Kasumi-1 (cell line): ENCODE measurements at regions not wholly inside any gene's neighbourhood (a gene's known extent, or its start where the extent isn't known, plus 50 kb on each side); places are given as distances from the start of the nearest gene placed in this dataset.
"Not testable (repeated sequence)": the region's sequence is repeated elsewhere in the genome, so short reads cannot be mapped to it uniquely, and the experiment has no call there.

Source experiments
- DNase-seq, 2 experiments: peaks; one replicate each; lab custom pipeline; 2025; lab: John Stamatoyannopoulos, UW

DNA sequence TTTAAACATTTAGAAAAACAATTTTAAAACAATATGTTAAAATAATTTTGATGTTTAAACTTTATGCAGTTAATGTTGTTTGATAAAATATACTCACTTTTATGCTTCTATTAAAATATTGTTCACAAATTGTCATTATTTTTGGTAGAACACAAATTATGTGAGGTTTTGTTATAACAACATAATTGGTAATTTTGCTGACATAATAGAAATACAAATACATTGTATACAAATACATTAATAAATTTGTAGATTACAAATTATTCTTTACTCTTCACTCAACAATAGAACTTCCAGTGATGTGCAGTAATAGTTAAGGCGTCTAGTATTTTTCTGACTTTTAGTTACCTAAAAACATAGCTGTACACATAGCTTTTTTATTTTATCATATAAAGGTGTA is 1472.4 kb upstream of the ADGRL3 start:
- DNase-seq, result no peak

DNA sequence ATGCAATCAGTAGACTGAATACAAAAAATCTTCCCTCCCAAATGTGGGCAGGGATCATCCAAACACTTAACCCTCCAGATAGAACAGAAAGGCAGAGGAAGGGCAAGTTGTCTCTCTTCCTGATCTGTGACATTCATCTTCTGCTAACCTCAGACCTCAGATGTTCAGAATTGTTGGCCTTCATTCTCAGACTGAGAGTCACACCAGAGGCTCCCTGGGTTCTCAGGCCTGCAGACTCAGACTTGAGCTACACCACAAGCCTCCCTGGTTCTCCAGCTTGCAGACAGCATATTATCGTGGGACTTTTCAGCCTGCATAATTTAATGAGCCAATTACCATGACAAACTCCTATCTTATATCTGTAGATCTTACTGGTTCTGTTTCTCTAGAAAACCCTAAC is 1471.6 kb upstream of the ADGRL3 start:
- no peak for DNase-seq

DNA sequence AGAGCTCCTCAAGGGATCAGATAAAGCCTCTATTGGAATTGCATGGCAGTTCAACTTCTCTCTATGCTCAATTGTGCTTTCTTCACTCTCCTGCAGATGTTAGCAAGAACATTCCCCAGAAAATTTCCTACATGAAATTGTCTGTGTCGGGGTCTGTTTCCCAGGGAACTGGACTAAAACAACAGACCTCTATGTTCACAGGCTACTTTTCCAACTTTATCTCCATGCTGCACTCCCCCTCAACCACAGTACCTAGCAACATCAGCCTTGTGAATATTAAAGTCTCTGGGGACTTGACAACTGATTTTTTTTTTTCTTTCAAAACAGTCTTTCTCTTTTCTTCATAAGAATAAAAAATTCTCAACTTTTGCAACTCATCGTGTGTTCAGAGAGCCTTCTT is 1470.8 kb upstream of the ADGRL3 start:
- no peak for DNase-seq

DNA sequence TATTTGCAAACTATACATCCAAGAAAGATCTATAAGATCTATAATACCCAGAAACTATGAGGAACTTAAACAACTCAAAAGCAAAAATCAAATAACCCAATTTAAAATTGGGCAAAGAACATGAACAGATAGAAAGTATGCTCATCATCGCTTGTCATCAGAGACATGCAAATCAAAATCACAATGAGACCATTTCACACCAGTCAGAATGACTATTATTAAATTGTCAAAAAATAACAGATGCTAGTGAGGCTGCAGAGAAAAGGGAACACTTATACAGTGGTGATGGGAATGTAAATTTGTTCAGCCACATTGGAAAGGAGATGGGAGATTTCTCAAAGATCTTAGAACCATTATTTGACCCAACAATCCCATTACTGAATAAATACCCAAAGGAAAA is 1451.7 kb upstream of the ADGRL3 start:
- DNase-seq, result no peak

DNA sequence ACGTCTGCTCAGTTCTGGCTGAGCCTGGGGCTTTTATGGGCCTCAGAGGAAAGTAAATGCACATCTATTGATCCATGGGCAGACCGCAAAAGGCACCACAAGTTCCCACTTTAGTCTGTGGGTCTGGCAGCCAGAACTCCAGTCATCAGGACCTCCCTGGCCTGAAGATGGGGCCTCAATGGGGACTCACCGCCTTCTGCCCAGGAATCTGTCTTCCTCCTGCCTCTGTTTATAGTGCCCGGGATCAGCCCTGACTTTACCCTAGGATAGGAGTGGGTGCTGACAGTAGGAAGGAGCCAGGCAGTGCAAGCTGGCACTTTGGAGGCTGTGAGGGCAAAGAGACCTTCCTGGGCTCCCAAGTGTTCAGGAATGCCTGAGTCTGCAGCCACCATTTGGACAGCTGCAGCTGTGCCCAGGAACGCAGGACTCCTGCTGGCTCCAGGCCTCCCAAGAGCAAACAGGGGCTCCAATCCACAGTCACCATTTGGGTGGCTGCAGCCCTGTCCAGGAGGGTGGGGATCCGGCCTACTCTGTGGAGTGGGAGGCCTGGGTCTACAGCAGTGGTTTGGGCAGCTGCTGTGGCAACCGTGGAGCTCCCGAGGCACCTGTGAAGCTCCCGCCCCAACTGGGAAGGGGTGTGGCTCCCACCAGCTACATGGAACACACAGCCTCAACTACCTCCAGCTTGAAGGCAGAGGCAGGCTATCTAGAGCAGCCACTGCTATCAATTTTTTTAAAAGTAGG is 1440.9 kb upstream of the ADGRL3 start:
- no peak for DNase-seq

DNA sequence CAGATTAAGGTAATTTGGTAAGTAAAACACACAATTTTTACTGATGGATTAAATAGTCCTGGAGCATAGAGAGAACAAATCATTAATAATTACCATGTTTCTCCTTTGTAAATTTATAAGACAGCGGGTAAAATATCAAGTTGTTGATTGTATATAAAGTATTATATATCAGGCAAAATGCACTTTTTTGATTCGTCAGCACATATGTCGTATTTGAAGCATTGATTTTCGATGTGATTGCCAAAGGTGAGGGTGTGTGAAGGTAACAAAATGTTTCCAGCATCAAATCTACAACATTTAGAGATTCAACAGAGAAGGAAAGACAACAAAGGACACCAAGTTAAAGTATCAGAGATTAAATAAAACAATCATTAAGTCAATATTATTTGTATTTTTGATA is 1437.8 kb upstream of the ADGRL3 start:
- no peak for DNase-seq

DNA sequence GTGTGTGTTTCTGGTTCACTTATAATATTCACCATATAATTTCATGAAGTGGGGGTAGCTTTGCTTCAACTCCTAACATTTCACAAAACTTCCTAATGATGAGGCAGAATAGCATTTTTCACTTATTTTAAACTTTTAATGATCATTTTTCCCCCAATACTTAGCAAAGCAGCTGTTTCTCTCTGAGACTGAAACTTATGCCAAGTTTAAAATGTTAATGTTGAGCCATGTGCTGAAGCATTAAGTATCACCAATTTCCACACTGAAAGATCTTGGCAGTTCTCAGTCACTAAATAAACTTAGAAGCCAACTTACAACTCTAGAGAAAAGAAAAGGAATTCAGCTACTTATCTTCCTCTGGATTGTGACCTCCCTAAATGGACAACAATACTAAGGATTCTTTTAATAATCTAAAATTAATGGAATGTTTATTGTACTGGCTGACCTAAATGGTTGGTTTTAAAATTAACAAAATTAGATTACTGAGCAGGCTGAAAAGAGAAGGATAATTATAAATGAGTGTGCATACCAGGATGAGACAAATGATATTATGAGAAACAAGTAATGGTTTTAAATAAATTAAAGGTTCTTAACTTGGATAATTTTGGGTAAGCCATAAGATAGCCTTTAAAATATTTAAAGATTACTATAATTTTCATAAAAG is 1429.4 kb upstream of the ADGRL3 start:
- DNase-seq, result no peak

DNA sequence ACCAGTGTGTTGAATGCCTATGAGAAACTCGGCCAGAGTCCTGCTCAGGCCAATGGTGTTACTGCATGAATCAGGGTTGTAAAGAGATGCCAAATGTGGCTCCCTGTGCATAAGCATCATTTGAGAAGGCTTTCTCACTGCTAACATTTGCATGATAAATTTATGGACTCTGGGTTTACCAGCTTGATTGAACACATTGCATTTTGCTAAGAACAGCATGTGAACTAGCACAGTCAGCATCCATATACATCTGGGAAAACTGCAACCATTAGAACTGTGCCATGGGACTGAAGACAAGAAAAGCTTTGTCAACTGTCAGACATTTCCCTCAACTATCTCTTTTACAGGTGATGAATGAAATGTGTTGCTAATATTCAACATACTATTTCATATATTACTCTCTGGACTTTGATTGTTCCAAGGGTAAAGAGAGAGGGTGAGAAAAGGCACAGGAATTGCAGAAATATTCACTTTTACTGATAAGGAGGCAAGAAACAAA is 1427.4 kb upstream of the ADGRL3 start:
- DNase-seq, result no peak

DNA sequence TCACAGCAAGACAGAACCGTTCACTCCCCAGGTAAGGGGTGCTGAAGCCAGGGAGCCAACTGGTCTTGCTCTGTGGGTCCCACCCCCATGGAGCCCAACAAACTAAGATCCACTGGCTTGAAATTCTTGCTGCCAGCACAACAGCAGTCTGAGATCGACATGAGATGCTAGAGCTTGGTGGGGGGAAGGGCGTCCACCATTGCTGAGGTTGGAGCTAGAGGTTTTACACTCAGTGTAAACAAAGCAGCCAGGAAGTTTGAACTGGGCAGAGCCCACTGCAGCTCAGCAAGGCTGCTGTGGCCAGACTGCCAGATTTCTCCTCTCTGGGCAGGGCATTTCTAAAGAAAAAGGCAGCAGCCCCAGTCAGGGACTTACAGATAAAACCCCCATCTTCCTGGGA is 1419.9 kb upstream of the ADGRL3 start:
- DNase-seq, result not testable (repeated sequence)

DNA sequence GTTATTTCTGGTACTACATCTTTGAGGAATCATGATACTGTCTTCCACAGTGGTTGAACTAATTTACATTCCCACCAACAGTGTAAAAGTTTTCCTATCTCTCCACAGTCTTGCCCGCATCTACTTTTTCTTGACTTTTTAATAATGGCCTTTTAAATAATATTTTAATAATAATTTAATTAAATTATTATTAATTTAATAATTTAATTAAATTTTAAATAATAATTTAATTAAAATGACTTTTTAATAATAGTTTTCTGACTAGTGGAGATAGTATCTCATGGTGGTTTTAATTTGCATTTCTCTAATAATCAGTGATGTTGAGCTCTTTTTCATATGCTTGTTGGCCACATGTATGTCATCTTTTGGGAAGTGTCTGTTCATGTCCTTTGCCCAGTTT is 1395.0 kb upstream of the ADGRL3 start:
- no peak for DNase-seq

DNA sequence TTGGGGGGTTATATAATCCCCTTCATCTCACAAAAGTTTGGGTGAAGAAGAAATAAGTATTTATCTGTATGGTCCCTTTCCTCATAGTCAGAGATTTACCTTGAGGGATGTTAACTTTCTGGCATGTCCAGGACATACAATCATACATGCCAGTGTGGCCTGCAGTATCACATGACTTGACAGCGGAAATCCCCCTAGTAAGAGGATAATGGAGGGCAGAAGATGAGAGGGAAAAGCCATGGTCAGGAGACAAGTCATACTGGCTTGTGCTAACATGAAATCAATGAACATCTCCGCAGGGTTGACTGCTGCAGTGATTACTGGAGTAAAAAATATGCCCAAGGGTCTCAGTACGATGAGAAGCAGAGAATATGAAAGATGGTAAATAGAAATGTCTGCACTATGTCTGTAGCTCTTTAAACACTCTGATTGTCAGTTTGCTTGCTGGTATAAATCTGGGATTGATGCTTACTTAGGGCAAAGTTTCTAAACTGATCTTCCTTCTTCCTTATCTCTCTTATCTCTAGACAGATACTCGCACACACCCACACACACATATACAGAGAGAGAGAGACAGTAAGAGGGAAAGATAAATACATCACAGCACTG is 1385.6 kb upstream of the ADGRL3 start:
- DNase-seq, result no peak

DNA sequence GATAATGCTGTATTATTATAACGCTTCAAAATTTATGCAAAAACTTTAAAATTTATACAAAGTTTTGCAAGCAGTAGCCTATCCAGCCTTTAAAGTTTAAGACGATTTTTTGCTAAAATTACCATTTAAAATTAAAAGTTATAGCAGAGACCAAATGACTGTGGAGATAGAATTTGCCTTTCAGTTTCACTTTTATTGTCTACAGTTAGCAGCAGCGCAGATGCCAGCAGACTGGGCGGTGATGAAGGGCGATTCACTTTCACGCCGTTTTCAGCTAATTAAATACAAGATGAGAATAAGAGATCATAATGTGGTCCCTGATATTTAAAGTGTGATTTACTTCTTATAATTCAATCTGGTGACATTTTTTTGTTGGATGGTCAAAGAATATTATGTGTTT is 1381.5 kb upstream of the ADGRL3 start:
- DNase-seq, result peak; percentile 41 to 60

DNA sequence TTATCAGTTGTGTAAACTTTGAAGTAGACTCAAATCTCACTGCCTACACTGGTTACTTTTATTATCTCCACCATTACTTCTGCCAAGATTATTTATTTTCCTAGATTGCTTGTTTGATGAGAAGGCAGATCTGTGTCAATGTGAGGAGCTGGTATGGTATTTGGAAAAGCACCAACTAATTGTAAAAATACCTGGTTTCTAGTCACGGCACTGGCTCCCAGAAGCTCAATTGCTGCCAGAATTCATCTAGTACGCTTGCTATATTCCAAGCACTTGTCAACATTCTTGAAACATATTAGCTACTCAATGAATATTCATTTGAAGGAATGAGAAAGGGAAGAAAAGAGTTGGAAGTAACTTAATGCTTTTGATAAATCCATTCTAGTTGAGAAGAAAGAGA is 1376.8 kb upstream of the ADGRL3 start:
- no peak for DNase-seq

DNA sequence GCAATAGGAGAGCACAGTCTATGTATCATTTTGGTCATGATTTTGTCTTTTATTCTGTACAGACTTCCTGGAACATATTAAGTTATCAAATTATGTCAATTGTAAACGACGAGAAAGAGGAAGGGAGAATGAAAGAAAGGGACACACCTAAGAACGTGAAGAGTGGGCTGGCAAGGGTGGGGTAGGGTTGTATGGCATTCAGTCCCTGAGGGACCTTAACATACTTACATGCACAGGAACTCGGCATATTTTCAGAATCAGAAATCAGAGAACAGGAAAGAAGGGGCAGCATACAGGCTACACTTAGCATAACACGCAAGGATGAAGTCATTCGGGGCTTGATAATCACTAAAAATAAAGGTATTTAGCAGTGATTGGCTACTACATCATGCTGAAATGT is 1375.0 kb upstream of the ADGRL3 start:
- no peak for DNase-seq

DNA sequence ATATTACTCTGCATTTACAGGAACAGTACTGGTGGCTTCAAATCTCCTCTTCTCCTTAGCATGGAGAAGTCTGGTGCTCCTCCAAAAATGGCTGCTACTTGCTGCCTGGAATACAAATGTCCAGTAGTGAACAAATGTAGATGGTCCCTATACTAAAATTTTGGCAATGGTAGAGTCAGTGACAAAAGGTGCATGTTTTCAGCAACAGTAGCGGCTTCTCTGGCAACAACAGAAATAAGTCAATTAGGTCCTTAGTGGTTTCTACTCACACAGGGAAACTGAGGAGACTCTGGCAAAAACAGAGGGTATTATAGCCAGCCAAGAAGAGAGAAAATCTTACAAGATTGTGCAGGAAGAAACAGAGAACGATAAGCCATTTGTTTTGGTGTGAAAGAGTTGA is 1368.4 kb upstream of the ADGRL3 start:
- no peak for DNase-seq

DNA sequence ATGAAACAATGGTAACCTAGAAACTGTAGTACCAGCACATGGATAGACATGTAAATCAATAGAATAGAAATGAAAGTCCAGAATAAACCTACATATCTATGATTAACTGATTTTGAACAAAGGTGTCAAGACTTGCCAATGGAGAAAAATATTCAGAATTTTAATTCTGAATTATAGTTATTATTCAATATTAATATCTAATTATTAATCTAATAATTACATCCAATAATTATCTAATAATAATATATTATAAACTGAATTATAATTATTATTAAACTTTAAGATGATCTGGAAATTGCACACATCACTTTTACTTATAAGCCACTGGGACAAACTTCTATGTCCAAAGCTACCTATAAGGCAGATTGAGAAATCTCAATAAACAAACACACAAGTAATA is 1365.2 kb upstream of the ADGRL3 start:
- no peak for DNase-seq

DNA sequence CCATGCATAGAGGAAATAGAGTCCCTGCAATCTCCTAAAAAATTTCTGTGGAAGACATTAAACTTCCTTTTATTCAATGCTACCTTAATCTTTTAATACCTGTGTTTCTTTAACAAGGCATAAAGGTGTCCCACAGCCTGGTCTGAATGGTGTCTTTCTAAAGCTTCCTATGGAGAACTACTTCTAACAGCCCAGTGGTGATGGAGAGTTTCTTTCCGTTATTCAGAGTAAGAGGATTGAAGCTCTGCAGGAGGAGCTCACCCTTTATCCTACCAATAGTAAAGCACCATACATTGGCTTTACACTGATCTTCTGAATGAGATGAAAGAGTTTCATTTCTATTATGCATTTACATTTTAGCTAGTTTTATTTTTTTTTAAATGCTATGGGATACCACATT is 1362.4 kb upstream of the ADGRL3 start:
- DNase-seq, result peak in 1 of 2 experiments; percentile 7

DNA sequence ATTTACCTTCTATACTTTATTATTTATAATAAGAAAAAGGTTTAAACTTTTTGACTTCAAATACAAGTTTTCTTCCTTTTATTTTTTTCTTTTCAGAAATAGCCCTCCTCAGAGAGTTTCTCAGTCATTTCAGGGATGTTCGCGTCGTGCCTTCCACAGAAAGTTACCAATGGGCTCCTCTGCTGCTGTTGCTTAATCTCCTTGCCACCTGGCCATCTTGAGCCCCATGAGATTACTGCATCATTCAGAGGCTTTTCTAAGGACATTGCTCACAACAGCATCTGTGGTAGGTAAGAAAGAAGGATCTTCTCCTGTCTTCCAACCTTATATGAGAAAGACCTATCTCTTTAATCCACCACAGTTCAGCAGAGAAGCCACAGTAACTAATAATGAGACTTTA is 1361.9 kb upstream of the ADGRL3 start:
- DNase-seq, result no peak

DNA sequence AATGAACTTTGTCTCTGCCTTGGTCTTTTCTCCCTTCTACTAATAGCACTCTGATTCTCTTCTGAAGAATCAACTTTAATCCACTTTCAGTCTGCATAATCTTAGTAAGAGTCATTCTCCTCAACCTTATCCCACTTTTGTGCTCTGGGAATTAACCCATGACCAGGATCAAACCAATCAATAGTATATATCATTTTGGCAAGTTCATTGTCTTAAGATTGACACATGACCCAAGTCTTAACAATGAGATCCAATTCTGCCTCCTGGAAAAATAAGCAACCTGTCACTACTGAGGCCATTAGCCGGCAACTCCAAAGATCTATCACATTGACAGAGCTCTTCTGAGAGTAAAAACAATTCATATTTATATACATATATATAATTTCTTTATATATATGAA is 1358.4 kb upstream of the ADGRL3 start:
- no peak for DNase-seq

DNA sequence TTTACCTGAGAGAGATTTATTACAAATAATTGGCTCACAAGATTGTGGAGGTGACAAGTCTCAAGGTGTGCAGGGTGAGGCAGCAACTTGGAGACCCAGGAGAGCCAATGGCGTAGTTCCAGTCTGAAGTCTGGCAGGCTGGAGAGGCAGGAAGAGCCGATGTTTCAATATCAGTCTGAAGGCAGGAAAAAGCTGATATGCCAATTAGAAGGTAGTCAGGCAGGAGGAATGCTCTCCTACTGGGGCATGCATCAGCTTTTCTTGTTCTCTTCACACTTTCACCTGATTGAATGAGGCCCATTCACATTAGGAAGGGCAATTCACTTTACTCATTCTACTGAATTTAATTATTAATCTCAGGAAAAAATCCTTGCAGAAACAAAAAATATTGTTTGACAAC is 1351.7 kb upstream of the ADGRL3 start:
- no peak for DNase-seq

DNA sequence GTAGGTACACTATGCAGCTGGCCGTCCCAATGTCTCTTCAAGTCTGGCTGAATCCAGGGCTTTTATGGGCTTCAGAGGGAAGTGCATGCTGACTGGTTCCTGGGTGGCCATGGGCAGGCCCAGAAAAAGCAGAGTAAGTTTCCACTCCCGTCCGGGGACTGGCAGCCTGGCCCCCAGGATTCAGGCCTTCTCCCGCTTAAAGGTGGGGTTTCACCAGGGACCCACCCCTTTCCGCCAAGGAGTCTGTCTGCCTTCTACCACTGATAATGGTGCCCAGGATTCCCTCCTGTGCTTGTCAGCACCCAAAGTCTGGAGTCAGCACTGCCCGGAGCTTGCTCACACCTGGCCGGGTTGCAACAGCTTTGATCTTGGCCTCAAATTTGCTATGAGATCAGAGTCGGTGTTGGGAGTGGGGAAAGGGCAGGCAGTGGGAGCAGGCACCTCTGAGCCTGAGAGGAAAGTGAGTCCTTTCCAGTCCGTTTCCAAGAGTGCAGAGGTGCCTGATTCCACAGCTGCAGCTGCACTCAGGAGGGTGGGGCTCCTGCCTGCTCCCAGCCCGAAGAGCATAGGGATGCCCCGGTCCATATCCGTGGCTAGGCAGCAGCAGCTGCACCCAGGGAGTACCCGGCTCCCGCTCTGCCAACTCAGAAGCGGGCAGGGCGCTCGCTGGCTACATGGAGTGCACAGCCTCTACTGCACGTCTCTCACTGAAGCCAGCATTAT is 1344.3 kb upstream of the ADGRL3 start:
- DNase-seq, result no peak

DNA sequence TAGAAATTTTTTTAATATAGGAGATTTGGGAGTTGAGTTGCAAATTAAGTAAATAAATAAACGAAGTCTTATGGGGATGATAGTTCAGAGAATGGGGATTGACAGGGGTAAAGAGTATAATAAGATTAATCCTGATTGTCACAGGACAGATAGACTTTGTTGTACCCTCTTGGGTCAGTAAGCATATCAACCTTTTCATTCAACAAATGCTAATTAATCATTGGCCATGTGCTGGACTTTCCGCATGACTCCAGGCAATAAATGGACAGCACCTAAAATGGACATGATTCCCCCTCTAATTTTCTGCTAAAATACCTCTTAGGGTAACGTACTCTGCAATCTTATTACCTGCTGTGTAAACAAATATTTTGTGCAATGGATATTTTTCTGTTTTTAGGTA is 1331.1 kb upstream of the ADGRL3 start:
- DNase-seq, result no peak

DNA sequence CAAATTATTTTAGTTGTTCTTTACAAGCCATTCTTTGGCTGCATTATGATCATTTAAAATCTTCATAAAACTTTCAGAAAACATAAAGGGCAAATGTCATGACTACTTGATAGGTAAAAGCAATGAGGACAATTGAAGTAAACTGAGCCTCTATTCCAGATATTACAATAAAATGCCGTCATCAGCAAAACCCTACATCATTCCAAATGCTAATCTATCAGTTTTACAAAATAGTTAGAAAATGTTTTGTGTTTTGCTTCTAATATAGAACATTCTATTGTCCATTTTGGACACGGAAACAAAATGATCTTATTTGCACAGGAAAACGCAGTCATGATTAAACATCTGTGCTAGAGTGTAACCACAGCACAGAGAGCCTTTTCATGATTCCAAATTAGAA is 1330.6 kb upstream of the ADGRL3 start:
- no peak for DNase-seq
